GM20000 (cell line): ENCODE measurements at regions not wholly inside any gene's neighbourhood (a gene's known extent, or its start where the extent isn't known, plus 50 kb on each side); places are given as distances from the start of the nearest gene placed in this dataset.
"Not testable (repeated sequence)": the region's sequence is repeated elsewhere in the genome, so short reads cannot be mapped to it uniquely, and the experiment has no call there.

ENCODE experiments used
- DNase-seq: peaks from one replicate; pipeline ENCODE4 v3.0.0; 2012; ENCODE audit warnings: low spot score
- CTCF ChIP-seq: IDR thresholded peaks from 2 replicates; pipeline ENCODE4 v1.5.1; 2012; ENCODE audit warnings: mild to moderate bottlenecking, control low read depth; ENCODE audit errors: extremely low read depth, missing control alignments

- no peak for TF ChIP-seq CTCF
- no peak for DNase-seq
Observed at GRCh38 chr10:60594476-60595051, 183.7 kb upstream of the CDK1 start.

GRCh38 chr10:60591119-60591518, 187.2 kb upstream of the CDK1 start:
- TF ChIP-seq CTCF = no peak
- DNase-seq = no peak

GRCh38 chr10:60589376-60589775, 188.9 kb upstream of the CDK1 start:
- no peak for TF ChIP-seq CTCF
- DNase-seq = no peak

GRCh38 chr10:60581782-60582181, 192.1 kb upstream of the ANK3 start:
- not testable (repeated sequence) for DNase-seq

- DNase-seq = no peak
- TF ChIP-seq CTCF = no peak
Observed at GRCh38 chr10:60578217-60578616, 188.5 kb upstream of the ANK3 start.

GRCh38 chr10:60576130-60577069, 186.7 kb upstream of the ANK3 start:
- no peak for TF ChIP-seq CTCF
- no peak for DNase-seq

GRCh38 chr10:60575105-60575504, 185.4 kb upstream of the ANK3 start:
- no peak for DNase-seq
- no peak for TF ChIP-seq CTCF
